ENCODE measurements at regions not wholly inside any gene's neighbourhood (a gene's known extent, or its start where the extent isn't known, plus 50 kb on each side); places are given as distances from the start of the nearest gene placed in this dataset.

- Histone ChIP-seq H3K79me2 (ENCODE audit: low read length) (no peaks in the 10 kb centered on the region), H3K9me3 (ENCODE audit: insufficient read depth, low read length) (no peaks in the 10 kb centered on the region), H3K4me3 (ENCODE audit: low read length) (no peak overlapping the region), H2AFZ (ENCODE audit: low read depth, low read length) (no peak overlapping the region), H3K27me3 (ENCODE audit: low read depth, low read length) (peaks cover 4% of the 10 kb centered on the region), H3K4me1 (ENCODE audit: low read length) (no peaks in the 10 kb centered on the region), H3K27ac (ENCODE audit: low read length) (no peak overlapping the region), H3K9ac (ENCODE audit: low read length) (no peak overlapping the region), H3K4me2 (ENCODE audit: low read length) (no peak overlapping the region), H4K20me1 (ENCODE audit: insufficient read depth, low read length) (no peaks in the 10 kb centered on the region), H3K36me3 (replicated peaks; ENCODE audit: low read depth, low read length) (no peaks in the 10 kb centered on the region)
- TF ChIP-seq EZH2phosphoT487 (IDR thresholded peaks at IDR 0.05; ENCODE audit: low read depth) (no peak), CTCF (IDR thresholded peaks at IDR 0.05; ENCODE audit: low read depth, low read length) (no peak)
Observed at GRCh38 chr7:25718596-25718995, 433.4 kb upstream of the NFE2L3 start.

GRCh38 chr7:25719190-25719896 is 432.7 kb upstream of the NFE2L3 start:
- Histone ChIP-seq H2AFZ (ENCODE audit: low read depth, low read length) (no peak overlapping the region), H3K4me3 (ENCODE audit: low read length) (no peak overlapping the region), H3K4me1 (ENCODE audit: low read length) (no peaks in the 10 kb centered on the region), H3K79me2 (ENCODE audit: low read length) (no peaks in the 10 kb centered on the region), H3K36me3 (replicated peaks; ENCODE audit: low read depth, low read length) (no peaks in the 10 kb centered on the region), H4K20me1 (ENCODE audit: insufficient read depth, low read length) (no peaks in the 10 kb centered on the region), H3K9ac (ENCODE audit: low read length) (no peak overlapping the region), H3K27me3 (ENCODE audit: low read depth, low read length) (peaks cover 4% of the 10 kb centered on the region; the same call in 1 of the 2 replicates), H3K27ac (ENCODE audit: low read length) (no peak overlapping the region), H3K9me3 (ENCODE audit: insufficient read depth, low read length) (no peaks in the 10 kb centered on the region), H3K4me2 (ENCODE audit: low read length) (no peak overlapping the region)
- no peak for TF ChIP-seq EZH2phosphoT487 (IDR thresholded peaks at IDR 0.05; ENCODE audit: low read depth)
- TF ChIP-seq CTCF (IDR thresholded peaks at IDR 0.05; ENCODE audit: low read depth, low read length), result no peak

- no peaks in the 10 kb centered on the region for H3K36me3 ChIP-seq (replicated peaks; ENCODE audit: low read depth, low read length)
- no peaks in the 10 kb centered on the region for H3K9me3 ChIP-seq (ENCODE audit: insufficient read depth, low read length)
- H4K20me1 ChIP-seq (ENCODE audit: insufficient read depth, low read length), result no peaks in the 10 kb centered on the region
- H3K9ac ChIP-seq (ENCODE audit: low read length), result no peak overlapping the region
- no peak overlapping the region for H2AFZ ChIP-seq (ENCODE audit: low read depth, low read length)
- H3K27me3 ChIP-seq (ENCODE audit: low read depth, low read length), result peaks cover 7% of the 10 kb centered on the region
- no peak overlapping the region for H3K4me2 ChIP-seq (ENCODE audit: low read length)
- H3K27ac ChIP-seq (ENCODE audit: low read length), result no peak overlapping the region
- TF ChIP-seq CTCF (IDR thresholded peaks at IDR 0.05; ENCODE audit: low read depth, low read length), result peak; percentile 41
- TF ChIP-seq EZH2phosphoT487 (IDR thresholded peaks at IDR 0.05; ENCODE audit: low read depth), result no peak
- no peaks in the 10 kb centered on the region for H3K4me1 ChIP-seq (ENCODE audit: low read length)
- H3K4me3 ChIP-seq (ENCODE audit: low read length), result no peak overlapping the region
- no peaks in the 10 kb centered on the region for H3K79me2 ChIP-seq (ENCODE audit: low read length)
Observed at GRCh38 chr7:25720427-25720826, 431.6 kb upstream of the NFE2L3 start.

- no peak overlapping the region for H3K4me2 ChIP-seq (ENCODE audit: low read length)
- no peaks in the 10 kb centered on the region for H4K20me1 ChIP-seq (ENCODE audit: insufficient read depth, low read length)
- no peaks in the 10 kb centered on the region for H3K9me3 ChIP-seq (ENCODE audit: insufficient read depth, low read length)
- H3K27ac ChIP-seq (ENCODE audit: low read length), result no peak overlapping the region
- no peak overlapping the region for H2AFZ ChIP-seq (ENCODE audit: low read depth, low read length)
- H3K4me1 ChIP-seq (ENCODE audit: low read length), result no peaks in the 10 kb centered on the region
- TF ChIP-seq CTCF (IDR thresholded peaks at IDR 0.05; ENCODE audit: low read depth, low read length), result no peak
- no peak for TF ChIP-seq EZH2phosphoT487 (IDR thresholded peaks at IDR 0.05; ENCODE audit: low read depth)
- no peak overlapping the region for H3K4me3 ChIP-seq (ENCODE audit: low read length)
- peaks cover 13% of the 10 kb centered on the region for H3K27me3 ChIP-seq (ENCODE audit: low read depth, low read length)
- no peaks in the 10 kb centered on the region for H3K79me2 ChIP-seq (ENCODE audit: low read length)
- H3K36me3 ChIP-seq (replicated peaks; ENCODE audit: low read depth, low read length), result no peaks in the 10 kb centered on the region
- H3K9ac ChIP-seq (ENCODE audit: low read length), result no peak overlapping the region
Observed at GRCh38 chr7:25722856-25723255, 429.1 kb upstream of the NFE2L3 start.

Data from OCI-LY3 (cell line).